ENCODE measurements at regions not wholly inside any gene's neighbourhood (a gene's known extent, or its start where the extent isn't known, plus 50 kb on each side); places are given as distances from the start of the nearest gene placed in this dataset.

- DNase-seq (ENCODE audit: low spot score) = no peak
Measured at GRCh38 chr10:10519674-10520073, 498.0 kb upstream of the CELF2 start.

- no peak for DNase-seq (ENCODE audit: low spot score)
Measured at GRCh38 chr10:10520491-10521385, 496.9 kb upstream of the CELF2 start.

- DNase-seq (ENCODE audit: low spot score) = no peak
Measured at GRCh38 chr10:10526846-10527245, 490.8 kb upstream of the CELF2 start.

- no peak for DNase-seq (ENCODE audit: low spot score)
Measured at GRCh38 chr10:10527861-10528562, 489.7 kb upstream of the CELF2 start.

GRCh38 chr10:10528563-10528910 is 489.1 kb upstream of the CELF2 start:
- DNase-seq (ENCODE audit: low spot score) = no peak

- DNase-seq (ENCODE audit: low spot score) = no peak
Measured at GRCh38 chr10:10530313-10530712, 487.4 kb upstream of the CELF2 start.

- DNase-seq (ENCODE audit: low spot score) = no peak
Measured at GRCh38 chr10:10532236-10532635, 485.4 kb upstream of the CELF2 start.

- DNase-seq (ENCODE audit: low spot score) = no peak
Measured at GRCh38 chr10:10532826-10533225, 484.8 kb upstream of the CELF2 start.

GRCh38 chr10:10533437-10533836 is 484.2 kb upstream of the CELF2 start:
- DNase-seq (ENCODE audit: low spot score) = no peak

- no peak for DNase-seq (ENCODE audit: low spot score)
Measured at GRCh38 chr10:10538326-10538725, 479.3 kb upstream of the CELF2 start.

GRCh38 chr10:10540398-10540797 is 477.3 kb upstream of the CELF2 start:
- DNase-seq (ENCODE audit: low spot score) = no peak

- no peak for DNase-seq (ENCODE audit: low spot score)
Measured at GRCh38 chr10:10542477-10542876, 475.2 kb upstream of the CELF2 start.

- no peak for DNase-seq (ENCODE audit: low spot score)
Measured at GRCh38 chr10:10544890-10545289, 472.8 kb upstream of the CELF2 start.

GRCh38 chr10:10545771-10546170 is 471.9 kb upstream of the CELF2 start:
- no peak for DNase-seq (ENCODE audit: low spot score)

- no peak for DNase-seq (ENCODE audit: low spot score)
Measured at GRCh38 chr10:10551596-10552301, 465.9 kb upstream of the CELF2 start.

- no peak for DNase-seq (ENCODE audit: low spot score)
Measured at GRCh38 chr10:10552948-10553347, 464.7 kb upstream of the CELF2 start.

GRCh38 chr10:10564081-10564794 is 453.4 kb upstream of the CELF2 start:
- no peak for DNase-seq (ENCODE audit: low spot score)

- no peak for DNase-seq (ENCODE audit: low spot score)
Measured at GRCh38 chr10:10576937-10577336, 440.7 kb upstream of the CELF2 start.

GRCh38 chr10:10579709-10580108 is 438.0 kb upstream of the CELF2 start:
- DNase-seq (ENCODE audit: low spot score) = no peak

- DNase-seq (ENCODE audit: low spot score) = no peak
Measured at GRCh38 chr10:10584161-10584560, 433.5 kb upstream of the CELF2 start.

GRCh38 chr10:10587744-10588393 is 429.8 kb upstream of the CELF2 start:
- no peak for DNase-seq (ENCODE audit: low spot score)

Measured in SW480 (cell line).